ENCODE measurements at regions not wholly inside any gene's neighbourhood (a gene's known extent, or its start where the extent isn't known, plus 50 kb on each side); places are given as distances from the start of the nearest gene placed in this dataset.
A peak's percentile ranks its signal among the peaks of the same experiment; 100 is the strongest.

- no peak for TF ChIP-seq CTCF (IDR thresholded peaks at IDR 0.05; ENCODE audit: insufficient read depth, low read length, poor library complexity, severe bottlenecking)
- H3K36me3 ChIP-seq (ENCODE audit: control insufficient read depth, insufficient read depth, low read length) = no peaks in the 10 kb centered on the region
- no peaks in the 10 kb centered on the region for H3K27me3 ChIP-seq (ENCODE audit: control insufficient read depth, insufficient read depth, low read length)
- DNase-seq (ENCODE audit: low read depth) = peak; percentile 29
- H3K4me3 ChIP-seq (ENCODE audit: low read depth, low read length) = no peak overlapping the region
Observed at GRCh38 chr3:124429129-124429815, 301.0 kb upstream of the UMPS start.

GRCh38 chr3:124431331-124431994 is 298.8 kb upstream of the UMPS start:
- TF ChIP-seq CTCF (IDR thresholded peaks at IDR 0.05; ENCODE audit: insufficient read depth, low read length, poor library complexity, severe bottlenecking) = no peak
- Histone ChIP-seq H3K27me3 (ENCODE audit: control insufficient read depth, insufficient read depth, low read length) (no peaks in the 10 kb centered on the region), H3K4me3 (ENCODE audit: low read depth, low read length) (no peak overlapping the region), H3K36me3 (ENCODE audit: control insufficient read depth, insufficient read depth, low read length) (no peaks in the 10 kb centered on the region)
- DNase-seq (ENCODE audit: low read depth) = no peak

GRCh38 chr3:124434176-124434575 is 296.1 kb upstream of the UMPS start:
- Histone ChIP-seq H3K36me3 (ENCODE audit: control insufficient read depth, insufficient read depth, low read length) (no peaks in the 10 kb centered on the region), H3K4me3 (ENCODE audit: low read depth, low read length) (no peak overlapping the region), H3K27me3 (ENCODE audit: control insufficient read depth, insufficient read depth, low read length) (no peaks in the 10 kb centered on the region)
- DNase-seq (ENCODE audit: low read depth) = no peak
- TF ChIP-seq CTCF (IDR thresholded peaks at IDR 0.05; ENCODE audit: insufficient read depth, low read length, poor library complexity, severe bottlenecking) = no peak

GRCh38 chr3:124435467-124435866 is 294.8 kb upstream of the UMPS start:
- no peak for DNase-seq (ENCODE audit: low read depth)
- no peak for TF ChIP-seq CTCF (IDR thresholded peaks at IDR 0.05; ENCODE audit: insufficient read depth, low read length, poor library complexity, severe bottlenecking)
- no peak overlapping the region for H3K4me3 ChIP-seq (ENCODE audit: low read depth, low read length)
- H3K36me3 ChIP-seq (ENCODE audit: control insufficient read depth, insufficient read depth, low read length) = no peaks in the 10 kb centered on the region
- no peaks in the 10 kb centered on the region for H3K27me3 ChIP-seq (ENCODE audit: control insufficient read depth, insufficient read depth, low read length)

GRCh38 chr3:124438813-124439212 is 291.4 kb upstream of the UMPS start:
- DNase-seq (ENCODE audit: low read depth) = no peak
- no peaks in the 10 kb centered on the region for H3K27me3 ChIP-seq (ENCODE audit: control insufficient read depth, insufficient read depth, low read length)
- no peak overlapping the region for H3K4me3 ChIP-seq (ENCODE audit: low read depth, low read length)
- no peaks in the 10 kb centered on the region for H3K36me3 ChIP-seq (ENCODE audit: control insufficient read depth, insufficient read depth, low read length)
- TF ChIP-seq CTCF (IDR thresholded peaks at IDR 0.05; ENCODE audit: insufficient read depth, low read length, poor library complexity, severe bottlenecking) = no peak

GRCh38 chr3:124439603-124440002 is 290.6 kb upstream of the UMPS start:
- no peak for TF ChIP-seq CTCF (IDR thresholded peaks at IDR 0.05; ENCODE audit: insufficient read depth, low read length, poor library complexity, severe bottlenecking)
- DNase-seq (ENCODE audit: low read depth) = no peak
- Histone ChIP-seq H3K36me3 (ENCODE audit: control insufficient read depth, insufficient read depth, low read length) (no peaks in the 10 kb centered on the region), H3K4me3 (ENCODE audit: low read depth, low read length) (no peak overlapping the region), H3K27me3 (ENCODE audit: control insufficient read depth, insufficient read depth, low read length) (no peaks in the 10 kb centered on the region)
